Stimulated activated CD8-positive, alpha-beta memory T cell treated with anti-CD3 and anti-CD28 coated beads, Interleukin-15, amount 100 ng/mL, for 48 hours (primary cell): ENCODE measurements at regions not wholly inside any gene's neighbourhood (a gene's known extent, or its start where the extent isn't known, plus 50 kb on each side); places are given as distances from the start of the nearest gene placed in this dataset.
"Not testable (repeated sequence)": the region's sequence is repeated elsewhere in the genome, so short reads cannot be mapped to it uniquely, and the experiment has no call there.

ENCODE experiments used
- DNase-seq, 2 donors: peaks; one replicate each; pipeline ENCODE4 v3.0.0-alpha.2; 2020; ENCODE audit warnings: low read depth in 2 of 2

DNA sequence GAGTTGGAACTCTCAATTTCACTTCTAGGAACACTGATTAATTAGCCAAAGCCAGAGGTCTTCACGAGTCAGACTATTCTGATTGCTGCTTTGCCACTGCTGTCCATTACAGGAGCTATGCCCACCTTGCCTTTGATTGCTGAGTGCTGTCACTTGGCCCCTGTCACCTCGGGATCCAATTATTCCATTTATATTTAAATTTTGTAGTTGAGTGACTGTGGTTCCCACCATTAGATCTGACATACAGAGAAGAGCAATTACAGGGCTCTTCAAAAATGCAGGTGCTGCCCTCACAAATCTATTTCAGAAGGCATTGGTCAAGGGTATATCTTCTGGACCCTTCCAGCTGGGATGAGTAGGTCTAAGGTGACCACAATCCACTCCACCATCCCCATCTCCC is 200.8 kb downstream of the GJA1 start:
- not testable (repeated sequence) for DNase-seq

DNA sequence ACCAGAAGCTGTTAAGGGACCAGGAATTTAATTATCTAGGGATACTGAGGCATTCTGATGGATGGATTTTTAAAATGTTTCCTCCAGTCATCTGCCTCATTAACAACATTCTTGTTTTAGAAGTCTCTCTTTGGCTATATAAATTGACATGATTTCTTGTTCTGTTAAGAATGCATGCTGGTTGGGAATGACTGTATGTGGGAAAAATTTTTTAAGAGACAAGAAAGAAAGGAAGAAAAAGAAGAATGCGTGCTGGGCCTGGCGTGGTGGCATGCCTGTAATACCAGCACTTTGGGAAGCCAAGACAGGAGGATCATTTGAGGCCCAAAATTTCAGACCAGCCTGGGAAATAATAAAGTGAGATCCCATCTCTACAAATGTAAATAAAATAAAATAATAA is 203.6 kb downstream of the GJA1 start:
- no peak for DNase-seq

GRCh38 chr6:121641158-121641557 is 205.7 kb downstream of the GJA1 start:
- DNase-seq: no peak

GRCh38 chr6:121645100-121645745 is 209.8 kb downstream of the GJA1 start:
- DNase-seq: peak; percentile 8 to 12

GRCh38 chr6:121647905-121648304 is 212.5 kb downstream of the GJA1 start:
- no peak for DNase-seq

DNA sequence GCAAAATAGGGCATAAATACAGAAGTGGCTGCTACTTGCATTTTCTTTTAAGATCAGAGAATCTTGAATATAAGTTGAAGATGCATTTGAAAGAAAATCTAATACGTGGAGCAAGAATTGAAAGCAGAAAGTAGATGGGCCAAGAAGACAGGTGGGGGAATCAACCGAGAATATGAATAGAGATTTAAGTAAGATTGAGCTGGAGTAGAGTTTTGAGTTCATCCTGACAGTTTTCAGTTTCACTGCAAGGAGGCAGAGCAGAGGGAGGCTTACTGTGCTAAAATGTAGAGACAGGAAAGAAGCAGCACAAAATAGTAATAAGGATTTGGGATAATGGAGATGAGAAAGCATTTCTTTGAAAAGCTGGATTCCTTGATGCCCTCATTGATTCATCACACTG is 214.5 kb downstream of the GJA1 start:
- no peak for DNase-seq

- DNase-seq: no peak
Measured at GRCh38 chr6:121651420-121651819, 216.0 kb downstream of the GJA1 start.

DNA sequence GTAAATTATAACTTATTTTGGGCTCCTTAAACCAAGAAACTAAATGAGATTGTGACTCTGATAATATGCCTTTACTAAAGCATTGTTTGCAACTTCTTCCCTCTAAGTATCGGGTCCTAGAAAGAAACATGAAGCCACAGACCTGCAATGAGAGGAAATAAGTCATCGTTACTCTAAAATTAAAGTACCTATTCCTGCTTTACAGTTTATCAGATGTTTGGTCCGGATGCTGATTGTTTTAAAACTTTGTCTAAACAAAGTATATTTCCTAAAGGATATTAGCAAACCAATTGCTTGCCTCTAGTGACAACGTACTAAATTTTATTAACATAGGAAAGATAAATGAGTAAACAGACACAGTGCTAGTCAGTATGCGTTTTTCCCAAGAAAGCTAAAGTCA is 216.8 kb downstream of the GJA1 start:
- DNase-seq: no peak

DNA sequence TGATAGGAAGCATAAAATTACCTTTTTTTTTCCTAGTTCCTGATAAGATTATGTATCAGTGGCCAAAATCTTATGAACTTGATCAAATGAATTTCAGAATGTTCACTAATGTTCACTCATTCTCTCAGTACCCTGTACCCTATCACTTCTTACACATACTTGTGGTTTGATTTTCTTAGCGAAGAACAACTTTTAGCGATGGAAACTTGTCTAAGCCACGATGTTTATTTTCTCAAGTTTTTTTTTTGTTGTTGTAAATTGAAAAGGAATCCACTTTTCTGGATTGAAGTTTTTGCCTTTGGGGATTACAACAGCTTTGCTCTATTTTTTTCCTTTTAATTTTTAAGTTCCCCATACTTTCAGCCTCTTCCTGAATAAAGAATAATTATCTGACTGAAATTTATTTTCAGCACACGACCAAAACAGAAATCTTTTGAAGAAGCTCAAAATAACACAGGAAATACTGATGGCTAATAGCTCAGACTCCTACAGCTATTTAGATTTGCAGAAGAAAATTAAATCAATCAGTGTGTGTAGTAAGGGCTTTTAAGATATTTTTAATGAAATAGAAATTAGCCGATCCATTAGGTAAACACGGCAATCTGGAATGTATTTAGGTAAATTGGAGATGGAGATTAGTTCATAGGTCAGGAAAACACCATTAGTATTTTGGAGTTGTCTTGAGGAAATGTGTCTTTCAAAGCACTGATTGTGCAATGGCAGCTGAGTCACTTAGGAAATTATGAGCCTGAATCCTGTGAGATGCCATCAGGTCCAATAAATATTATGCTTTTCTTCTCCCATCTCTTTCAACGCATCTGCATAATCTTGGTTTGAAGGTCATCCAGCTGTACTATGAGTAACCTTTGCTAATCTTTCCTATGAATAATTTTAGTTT is 217.5 kb downstream of the GJA1 start:
- DNase-seq: no peak

- DNase-seq: no peak
Measured at GRCh38 chr6:121653624-121654008, 218.2 kb downstream of the GJA1 start.

DNA sequence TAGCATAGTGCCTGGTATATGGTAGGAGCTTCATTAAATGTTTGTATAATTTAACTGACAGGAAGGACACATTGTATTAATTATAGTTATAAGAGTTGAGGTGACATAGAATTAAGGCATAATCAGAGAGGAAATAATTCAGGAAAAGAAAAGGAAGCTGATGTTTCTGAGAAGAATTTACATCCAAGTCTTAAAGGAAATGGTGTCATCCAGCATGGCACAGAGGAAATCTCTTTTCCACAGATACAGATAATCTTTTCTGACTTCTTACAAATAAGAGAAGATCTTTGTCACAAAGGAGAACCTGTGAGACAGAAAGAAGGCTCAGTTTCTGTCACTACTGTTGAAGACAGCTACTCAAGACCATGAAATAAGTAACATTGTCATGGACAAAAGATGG is 222.5 kb downstream of the GJA1 start:
- no peak for DNase-seq

DNA sequence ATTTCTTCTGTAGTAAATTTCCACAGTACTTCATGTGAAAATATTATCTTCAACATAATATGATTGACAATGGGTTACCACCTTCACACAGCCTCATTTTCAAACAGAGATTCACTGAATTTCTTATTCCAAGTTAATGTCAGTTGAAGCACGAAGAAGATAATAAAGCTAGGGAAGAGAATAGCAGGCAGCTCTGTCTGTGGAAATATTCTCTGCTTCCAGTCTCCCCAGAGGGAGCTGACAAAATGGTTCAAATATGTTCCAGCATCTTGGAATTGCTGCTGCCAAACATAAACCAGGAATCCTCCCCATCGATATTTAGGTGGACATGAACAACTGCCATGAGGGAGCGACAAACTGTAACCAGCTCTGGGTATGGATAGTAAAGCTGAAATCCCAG is 224.8 kb downstream of the GJA1 start:
- no peak for DNase-seq

- DNase-seq: no peak
Measured at GRCh38 chr6:121663292-121663810, 227.9 kb downstream of the GJA1 start.

- no peak for DNase-seq
Measured at GRCh38 chr6:121664158-121664557, 228.7 kb downstream of the GJA1 start.

- DNase-seq: no peak
Measured at GRCh38 chr6:121666814-121667213, 231.4 kb downstream of the GJA1 start.

GRCh38 chr6:121668259-121668658 is 232.8 kb downstream of the GJA1 start:
- no peak for DNase-seq

- no peak for DNase-seq
Measured at GRCh38 chr6:121670511-121670910, 235.1 kb downstream of the GJA1 start.

DNA sequence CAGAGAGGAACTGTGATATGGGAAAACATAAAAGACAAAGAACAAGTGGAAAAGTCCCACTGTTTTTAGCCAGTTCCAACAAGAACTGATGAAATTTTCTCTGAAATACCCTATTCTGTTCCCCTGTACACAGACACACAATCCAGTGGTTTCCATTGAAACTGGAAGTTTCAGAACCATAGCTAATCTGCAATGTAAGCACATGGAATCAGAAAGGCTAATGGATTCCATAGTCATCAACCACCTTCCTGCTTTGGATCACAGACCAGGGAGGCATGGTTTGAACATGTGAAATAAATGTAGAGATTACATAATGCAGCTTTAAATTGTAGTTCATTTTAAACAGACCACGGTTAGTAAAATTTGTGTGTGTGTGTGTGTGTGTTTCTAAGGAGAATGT is 242.1 kb downstream of the GJA1 start:
- DNase-seq: no peak

DNA sequence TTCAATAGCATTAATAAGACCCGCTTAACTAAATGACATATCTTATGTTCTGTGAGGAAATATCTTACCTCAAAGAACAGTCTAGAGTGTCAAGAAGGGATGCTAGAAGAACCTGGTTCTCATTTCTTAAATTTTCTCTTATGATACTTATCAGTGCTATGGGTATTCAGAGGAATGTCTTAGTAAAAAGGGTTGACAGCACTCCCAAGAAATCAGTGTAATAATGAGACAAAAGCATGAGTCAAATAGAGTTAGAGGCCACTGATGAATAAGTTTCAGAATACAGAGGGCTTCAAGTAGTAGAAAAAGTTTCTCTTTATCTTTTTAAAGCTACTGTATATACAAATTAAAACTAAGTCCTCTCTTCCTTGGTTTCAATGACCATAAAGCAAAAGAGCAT is 242.8 kb downstream of the GJA1 start:
- no peak for DNase-seq

DNA sequence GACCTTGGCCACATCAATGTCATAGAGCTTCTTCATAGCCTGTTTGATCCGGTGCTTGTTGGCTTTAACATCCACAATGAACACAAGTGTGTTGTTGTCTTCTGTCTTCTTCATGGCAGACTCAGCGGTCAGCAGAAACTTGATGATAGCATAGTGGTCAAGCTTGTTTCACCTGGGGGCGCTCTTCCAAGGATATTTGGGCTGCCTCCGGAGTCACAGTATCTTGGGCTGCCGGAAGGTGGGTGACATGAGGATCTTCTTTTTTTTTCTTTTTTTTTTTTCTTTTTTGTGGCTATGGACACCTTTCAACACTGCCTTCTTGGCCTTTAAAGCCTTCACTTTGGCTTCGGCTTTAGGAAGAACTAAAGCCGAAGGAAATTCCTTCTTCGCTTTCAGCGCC is 244.6 kb downstream of the GJA1 start:
- no peak for DNase-seq

DNA sequence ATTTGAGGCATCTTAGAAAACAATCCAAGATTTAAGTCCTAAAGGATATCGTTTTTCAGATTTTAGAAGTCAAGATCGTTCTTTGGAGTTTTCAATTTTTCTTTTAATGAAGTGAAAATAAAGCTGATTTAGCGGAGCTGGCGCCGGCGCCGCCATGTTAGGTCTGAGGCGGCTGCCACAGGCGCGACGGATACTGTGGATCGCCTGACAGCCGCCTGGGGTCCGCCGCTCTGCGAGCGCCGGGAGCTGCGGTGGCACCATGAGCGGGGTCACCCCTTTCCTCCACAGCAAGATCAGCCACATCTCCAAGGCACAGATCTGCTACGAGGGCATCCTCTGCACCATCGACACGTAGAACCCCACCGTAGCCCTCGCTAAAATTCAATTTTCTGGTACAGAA is 247.2 kb downstream of the GJA1 start:
- no peak for DNase-seq

GRCh38 chr6:121685806-121686205 is 250.4 kb downstream of the GJA1 start:
- not testable (repeated sequence) for DNase-seq

DNA sequence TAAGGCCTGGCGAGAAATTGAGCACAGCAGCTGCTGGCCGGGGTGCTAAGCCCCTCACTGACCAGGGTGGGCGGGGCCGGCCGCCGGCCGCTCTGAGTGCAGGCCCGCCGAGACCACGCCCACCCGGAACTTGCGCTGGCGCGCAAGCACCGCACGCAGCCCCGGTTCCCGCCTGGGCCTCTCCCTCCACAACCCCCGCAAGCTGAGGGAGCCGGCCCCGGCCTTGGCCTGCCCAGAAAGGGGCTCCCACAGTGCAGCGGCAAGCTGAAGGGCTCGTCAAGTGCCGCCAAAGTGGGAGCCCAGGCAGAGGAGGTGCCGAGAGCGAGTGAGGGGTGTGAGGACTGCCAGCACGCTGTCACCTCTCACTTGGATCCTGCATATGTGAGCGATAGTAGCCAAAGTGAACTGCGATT is 251.2 kb downstream of the GJA1 start:
- no peak for DNase-seq
